CD4-positive, alpha-beta T cell (primary cell): ENCODE measurements at regions not wholly inside any gene's neighbourhood (a gene's known extent, or its start where the extent isn't known, plus 50 kb on each side); places are given as distances from the start of the nearest gene placed in this dataset.

Experiments used
- ATAC-seq: fragments of 200-7000 bp; cut with Tn5 transposase; one replicate; pipeline ENCODE4 v1.10.0; 2022; ENCODE audit warnings: mild to moderate bottlenecking; ENCODE audit not compliant: poor library complexity
- CTCF ChIA-PET: fragments of 350-600 bp; sonication (Branson Sonifier 250); formaldehyde crosslinking; loops from one replicate; lab custom pipeline; 2021; ENCODE audit warnings: antibody characterized with exemption, inconsistent platforms; lab: Charles Lee
- POLR2A ChIA-PET: fragments of 350-600 bp; sonication (Branson Sonifier 250); formaldehyde crosslinking; loops from one replicate; lab custom pipeline; 2021; ENCODE audit warnings: antibody characterized with exemption, inconsistent platforms; lab: Charles Lee
- DNase-seq, 14 experiments: peaks; one replicate each; pipeline ENCODE4 v3.0.0-alpha.2; 2013 to 2020; ENCODE audit warnings: mixed read lengths in 2 of 14
- H3K27ac ChIP-seq, 2 donors: one replicate each; pipeline versions ENCODE4 v1.5.1 to v1.7.0; 2013; ENCODE audit warnings: low read length in 2 of 2, low read depth in 1 of 2, mild to moderate bottlenecking in 1 of 2
- H3K27me3 ChIP-seq, 2 experiments: 1 replicate in 1 of 2; 2 replicates in 1 of 2; pipeline versions ENCODE4 v1.6.1 to v1.7.0; 2013; ENCODE audit warnings: low read length in 2 of 2, control low read depth in 1 of 2, mild to moderate bottlenecking in 1 of 2, moderate library complexity in 1 of 2; ENCODE audit not compliant: insufficient read depth in 2 of 2, control insufficient read depth in 1 of 2
- H3K36me3 ChIP-seq: one replicate; pipeline ENCODE4 v1.6.1; 2013; ENCODE audit warnings: low read length, control low read depth; ENCODE audit not compliant: insufficient read depth
- H3K4me1 ChIP-seq: one replicate; pipeline ENCODE4 v1.6.1; 2013; ENCODE audit warnings: low read length, control low read depth; ENCODE audit not compliant: insufficient read depth
- H3K4me3 ChIP-seq: one replicate; pipeline ENCODE4 v1.5.1; 2013; ENCODE audit warnings: mild to moderate bottlenecking, low read length, moderate library complexity
- H3K9me3 ChIP-seq, 2 experiments: 1 replicate in 1 of 2; 2 replicates in 1 of 2; pipeline versions ENCODE4 v1.6.1 to v1.7.0; 2013; ENCODE audit warnings: low read length in 2 of 2, mild to moderate bottlenecking in 2 of 2, control low read depth in 1 of 2, moderate library complexity in 1 of 2; ENCODE audit not compliant: control insufficient read depth in 1 of 2, insufficient read depth in 1 of 2
- H3K27ac Mint-ChIP-seq: one replicate; pipeline ENCODE4 v1.8.0; 2020; ENCODE audit warnings: mixed read lengths
- H3K27me3 Mint-ChIP-seq: one replicate; pipeline ENCODE4 v1.8.0; 2021; ENCODE audit warnings: mixed read lengths
- H3K36me3 Mint-ChIP-seq: one replicate; pipeline ENCODE4 v1.8.0; 2021; ENCODE audit warnings: low read depth, mixed read lengths
- H3K4me1 Mint-ChIP-seq: one replicate; pipeline ENCODE4 v1.8.0; 2021; ENCODE audit warnings: low read depth, mixed read lengths
- H3K4me3 Mint-ChIP-seq: one replicate; pipeline ENCODE4 v1.8.0; 2020; ENCODE audit warnings: mild to moderate bottlenecking, mixed read lengths
- H3K9me3 Mint-ChIP-seq: one replicate; pipeline ENCODE4 v1.8.0; 2020; ENCODE audit warnings: mixed read lengths
- CTCF ChIP-seq: fragments of 200-600 bp; IDR thresholded peaks from one replicate; pipeline ENCODE4 v1.8.0; 2022; ENCODE audit warnings: antibody characterized with exemption, mild to moderate bottlenecking
- intact Hi-C, 2 experiments: fragments of 100-400 bp; cut with DNase I in 1 of 2; cut with micrococcal nuclease in 1 of 2; formaldehyde crosslinking; loops; one replicate each; pipeline versions ENCODE4 v1.15.1 to v1.9.0; 2023 to 2025; cut with DNase I, micrococcal nuclease

DNA sequence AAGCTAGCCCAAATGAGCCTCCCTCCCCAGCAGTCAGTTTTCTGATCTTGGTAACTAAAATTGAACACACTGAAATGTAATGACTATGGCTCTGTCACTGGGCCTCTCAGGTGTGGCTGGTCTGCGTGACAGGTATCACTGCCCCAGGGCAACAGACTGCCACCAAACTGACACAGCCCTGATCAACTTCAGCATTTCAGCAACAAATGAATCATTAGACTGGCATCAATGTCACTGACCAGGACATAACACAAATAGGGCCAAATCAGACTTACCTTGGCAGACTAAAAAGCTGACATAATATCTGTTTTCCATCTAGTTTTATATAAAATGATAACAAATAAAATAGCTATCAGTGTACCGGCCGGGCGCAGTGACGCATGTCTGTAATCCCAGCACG is 290.8 kb upstream of the CHAC2 start:
- Mint-ChIP-seq H3K36me3 (no peaks in the 10 kb centered on the region), H3K27ac (no peak overlapping the region), H3K27me3 (no peaks in the 10 kb centered on the region), H3K4me3 (no peak overlapping the region), H3K9me3 (no peaks in the 10 kb centered on the region), H3K4me1 (no peaks in the 10 kb centered on the region)
- Histone ChIP-seq H3K4me1 (no peaks in the 10 kb centered on the region), H3K9me3 (no peaks in the 10 kb centered on the region), H3K4me3 (no peak overlapping the region), H3K27ac (no peak overlapping the region), H3K27me3 (no peaks in the 10 kb centered on the region), H3K36me3 (no peaks in the 10 kb centered on the region)
- TF ChIP-seq CTCF, result no peak
- DNase-seq (no peak), ATAC-seq (no peak)
- intact Hi-C loops, result no loop called here
- ChIA-PET POLR2A (no interaction called here), CTCF (no interaction called here)

DNA sequence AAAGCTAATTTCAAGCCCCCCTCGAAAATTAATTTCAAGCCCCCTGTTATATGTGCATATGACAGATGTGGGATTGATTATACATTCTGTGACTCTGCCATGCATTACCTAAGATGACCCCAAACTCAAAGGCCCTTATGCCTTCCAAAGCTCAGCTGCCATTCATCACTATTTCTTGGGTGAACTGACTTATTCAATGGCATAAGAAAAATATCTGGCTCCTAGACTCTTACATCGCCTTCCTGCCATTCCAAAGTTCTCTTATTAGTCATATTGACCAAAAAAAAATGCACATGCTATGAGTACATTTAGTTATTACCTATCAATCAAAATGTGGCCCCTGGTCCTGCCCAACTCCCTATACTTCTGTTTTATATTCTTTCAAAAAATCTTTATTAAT is 291.8 kb upstream of the CHAC2 start:
- ChIA-PET CTCF (no interaction called here), POLR2A (no interaction called here)
- Mint-ChIP-seq H3K27me3 (no peaks in the 10 kb centered on the region), H3K4me3 (no peak overlapping the region), H3K36me3 (no peaks in the 10 kb centered on the region), H3K9me3 (no peaks in the 10 kb centered on the region), H3K27ac (no peak overlapping the region), H3K4me1 (no peaks in the 10 kb centered on the region)
- Histone ChIP-seq H3K36me3 (no peaks in the 10 kb centered on the region), H3K9me3 (no peaks in the 10 kb centered on the region), H3K4me3 (no peak overlapping the region), H3K27ac (no peak overlapping the region), H3K27me3 (no peaks in the 10 kb centered on the region), H3K4me1 (no peaks in the 10 kb centered on the region)
- ATAC-seq (no peak), DNase-seq (no peak)
- intact Hi-C loops, result no loop called here
- TF ChIP-seq CTCF, result no peak

GRCh38 chr2:53475321-53475720 is 292.3 kb upstream of the CHAC2 start:
- Histone ChIP-seq H3K27me3 (no peaks in the 10 kb centered on the region), H3K27ac (no peak overlapping the region), H3K36me3 (no peaks in the 10 kb centered on the region), H3K4me3 (no peak overlapping the region), H3K4me1 (no peaks in the 10 kb centered on the region), H3K9me3 (no peaks in the 10 kb centered on the region)
- intact Hi-C loops, result no loop called here
- TF ChIP-seq CTCF, result no peak
- Mint-ChIP-seq H3K4me3 (no peak overlapping the region), H3K4me1 (no peaks in the 10 kb centered on the region), H3K9me3 (no peaks in the 10 kb centered on the region), H3K36me3 (no peaks in the 10 kb centered on the region), H3K27me3 (no peaks in the 10 kb centered on the region), H3K27ac (no peak overlapping the region)
- POLR2A ChIA-PET, result no interaction called here
- CTCF ChIA-PET, result no interaction called here
- no peak for DNase-seq
- ATAC-seq, result no peak
